ENCODE measurements at regions not wholly inside any gene's neighbourhood (a gene's known extent, or its start where the extent isn't known, plus 50 kb on each side); places are given as distances from the start of the nearest gene placed in this dataset.

- Histone ChIP-seq H3K4me1 (ENCODE audit: insufficient read depth) (no peaks in the 10 kb centered on the region), H3K36me3 (replicated peaks; ENCODE audit: insufficient read depth, low read depth) (no peaks in the 10 kb centered on the region), H3K4me3 (no peak overlapping the region), H3K9me3 (ENCODE audit: low read depth) (no peaks in the 10 kb centered on the region), H3K4me2 (no peak overlapping the region), H4K20me1 (ENCODE audit: insufficient read depth, poor library complexity, severe bottlenecking) (no peaks in the 10 kb centered on the region), H3K27ac (no peak overlapping the region), H3K27me3 (no peaks in the 10 kb centered on the region), H3K79me2 (no peaks in the 10 kb centered on the region), H3K9me2 (replicated peaks; ENCODE audit: insufficient read depth) (no peaks in the 10 kb centered on the region), H2AFZ (no peak overlapping the region)
- 87% methylated on average over 7 of the region's 7 CpGs for whole genome bisulfite sequencing (ENCODE audit: low lambda C conversion rate, missing lambda C conversion rate)
- TF ChIP-seq EZH2phosphoT487 (IDR thresholded peaks at IDR 0.05; ENCODE audit: low read depth, severe bottlenecking, unreplicated experiment) (no peak), CTCF (IDR thresholded peaks at IDR 0.05; ENCODE audit: poor library complexity) (no peak), EZH2 (IDR thresholded peaks at IDR 0.05; ENCODE audit: borderline replicate concordance) (no peak)
- DNase-seq (ENCODE audit: low spot score): no peak
These were observed 503.2 kb downstream of the GADD45G start for GRCh38 chr9:90107726-90108655.

DNA sequence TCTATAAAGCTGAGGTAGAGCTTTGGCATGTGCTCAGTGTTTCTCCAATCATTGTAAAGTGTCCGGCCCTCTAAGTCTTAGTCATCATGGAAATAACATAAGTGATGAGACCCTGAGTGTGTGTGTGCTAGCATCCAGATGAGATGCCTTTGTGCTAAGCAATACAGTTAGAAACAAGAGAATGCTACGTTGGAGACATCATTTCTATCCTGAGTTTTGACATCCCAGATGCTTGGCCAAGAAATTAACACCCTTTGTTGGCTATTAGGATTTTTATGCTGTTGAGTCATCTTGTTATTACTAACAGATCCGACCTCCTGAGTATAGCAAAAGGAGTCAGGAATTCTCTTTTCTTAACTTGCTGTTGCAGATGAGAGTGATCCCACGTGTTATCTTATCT lies 508.0 kb downstream of the GADD45G start:
- no peak for DNase-seq (ENCODE audit: low spot score)
- 46% methylated on average over 4 of the region's 4 CpGs for WGBS (ENCODE audit: low lambda C conversion rate, missing lambda C conversion rate)
- Histone ChIP-seq H3K79me2 (no peaks in the 10 kb centered on the region), H3K9me3 (ENCODE audit: low read depth) (no peaks in the 10 kb centered on the region), H3K27me3 (no peaks in the 10 kb centered on the region), H3K4me2 (no peak overlapping the region), H3K36me3 (replicated peaks; ENCODE audit: insufficient read depth, low read depth) (no peaks in the 10 kb centered on the region), H3K4me1 (ENCODE audit: insufficient read depth) (no peaks in the 10 kb centered on the region), H2AFZ (no peak overlapping the region), H3K9me2 (replicated peaks; ENCODE audit: insufficient read depth) (no peaks in the 10 kb centered on the region), H4K20me1 (ENCODE audit: insufficient read depth, poor library complexity, severe bottlenecking) (no peaks in the 10 kb centered on the region), H3K27ac (no peak overlapping the region), H3K4me3 (no peak overlapping the region)
- TF ChIP-seq CTCF (IDR thresholded peaks at IDR 0.05; ENCODE audit: poor library complexity) (no peak), EZH2phosphoT487 (IDR thresholded peaks at IDR 0.05; ENCODE audit: low read depth, severe bottlenecking, unreplicated experiment) (no peak), EZH2 (IDR thresholded peaks at IDR 0.05; ENCODE audit: borderline replicate concordance) (no peak)

DNA sequence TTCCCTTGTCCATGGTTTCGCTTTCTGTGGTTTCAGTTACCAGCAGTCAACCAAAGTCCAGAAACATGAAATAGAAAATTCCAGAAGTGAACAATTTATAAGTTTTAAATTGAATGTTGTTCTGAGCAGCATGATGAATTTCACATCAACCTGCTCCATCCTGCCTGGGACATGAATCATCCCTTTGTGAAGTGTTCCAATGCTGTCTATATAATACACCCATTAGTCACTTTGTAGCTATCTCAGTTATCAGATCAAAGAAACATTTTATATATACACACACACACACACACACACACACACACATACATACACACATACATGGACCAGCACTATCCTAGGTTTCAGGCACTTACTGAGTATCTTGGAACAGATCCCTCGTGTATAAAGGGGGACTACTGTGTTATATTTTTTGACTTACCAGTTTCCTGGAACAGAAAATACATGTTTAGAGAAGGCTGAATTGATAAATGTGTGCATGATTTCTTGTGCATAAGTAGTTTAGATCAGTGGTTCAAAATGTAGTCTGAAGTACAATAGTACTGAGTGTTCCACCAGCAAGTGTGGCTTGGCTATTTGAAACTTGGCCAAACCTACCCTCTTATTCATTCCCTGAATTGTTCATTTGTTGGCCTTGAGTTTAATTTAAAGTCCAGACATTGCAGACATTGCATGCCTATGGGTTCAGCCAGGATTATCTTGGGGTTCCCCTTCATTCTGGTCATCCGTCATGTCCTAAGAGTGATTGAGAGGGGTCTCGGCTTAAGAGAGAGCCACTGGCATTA lies 510.0 kb downstream of the GADD45G start:
- no peaks in the 10 kb centered on the region for H3K79me2 ChIP-seq
- no peaks in the 10 kb centered on the region for H4K20me1 ChIP-seq (ENCODE audit: insufficient read depth, poor library complexity, severe bottlenecking)
- no peak overlapping the region for H3K27ac ChIP-seq
- no peaks in the 10 kb centered on the region for H3K9me2 ChIP-seq (replicated peaks; ENCODE audit: insufficient read depth)
- no peak for DNase-seq (ENCODE audit: low spot score)
- H2AFZ ChIP-seq: no peak overlapping the region
- no peak overlapping the region for H3K4me2 ChIP-seq
- H3K9me3 ChIP-seq (ENCODE audit: low read depth): no peaks in the 10 kb centered on the region
- H3K27me3 ChIP-seq: no peaks in the 10 kb centered on the region
- no peaks in the 10 kb centered on the region for H3K36me3 ChIP-seq (replicated peaks; ENCODE audit: insufficient read depth, low read depth)
- no peaks in the 10 kb centered on the region for H3K4me1 ChIP-seq (ENCODE audit: insufficient read depth)
- TF ChIP-seq EZH2 (IDR thresholded peaks at IDR 0.05; ENCODE audit: borderline replicate concordance): no peak
- no peak for TF ChIP-seq EZH2phosphoT487 (IDR thresholded peaks at IDR 0.05; ENCODE audit: low read depth, severe bottlenecking, unreplicated experiment)
- no peak for TF ChIP-seq CTCF (IDR thresholded peaks at IDR 0.05; ENCODE audit: poor library complexity)
- no peak overlapping the region for H3K4me3 ChIP-seq
- WGBS (ENCODE audit: low lambda C conversion rate, missing lambda C conversion rate): 94% methylated on average over 4 of the region's 4 CpGs

Measured in hepatocyte (in vitro differentiated cells).